Erythroblast (primary cell): ENCODE measurements at regions not wholly inside any gene's neighbourhood (a gene's known extent, or its start where the extent isn't known, plus 50 kb on each side); places are given as distances from the start of the nearest gene placed in this dataset.

Experiments
- GATA1 ChIP-seq: IDR thresholded peaks from 2 replicates; pipeline ENCODE4 v1.6.1; 2011; ENCODE audit warnings: low read depth, mild to moderate bottlenecking, control low read depth, low read length, moderate library complexity
- POLR2A ChIP-seq: IDR thresholded peaks from 2 replicates; pipeline ENCODE4 v1.6.1; 2011; ENCODE audit warnings: mild to moderate bottlenecking, low read length

DNA sequence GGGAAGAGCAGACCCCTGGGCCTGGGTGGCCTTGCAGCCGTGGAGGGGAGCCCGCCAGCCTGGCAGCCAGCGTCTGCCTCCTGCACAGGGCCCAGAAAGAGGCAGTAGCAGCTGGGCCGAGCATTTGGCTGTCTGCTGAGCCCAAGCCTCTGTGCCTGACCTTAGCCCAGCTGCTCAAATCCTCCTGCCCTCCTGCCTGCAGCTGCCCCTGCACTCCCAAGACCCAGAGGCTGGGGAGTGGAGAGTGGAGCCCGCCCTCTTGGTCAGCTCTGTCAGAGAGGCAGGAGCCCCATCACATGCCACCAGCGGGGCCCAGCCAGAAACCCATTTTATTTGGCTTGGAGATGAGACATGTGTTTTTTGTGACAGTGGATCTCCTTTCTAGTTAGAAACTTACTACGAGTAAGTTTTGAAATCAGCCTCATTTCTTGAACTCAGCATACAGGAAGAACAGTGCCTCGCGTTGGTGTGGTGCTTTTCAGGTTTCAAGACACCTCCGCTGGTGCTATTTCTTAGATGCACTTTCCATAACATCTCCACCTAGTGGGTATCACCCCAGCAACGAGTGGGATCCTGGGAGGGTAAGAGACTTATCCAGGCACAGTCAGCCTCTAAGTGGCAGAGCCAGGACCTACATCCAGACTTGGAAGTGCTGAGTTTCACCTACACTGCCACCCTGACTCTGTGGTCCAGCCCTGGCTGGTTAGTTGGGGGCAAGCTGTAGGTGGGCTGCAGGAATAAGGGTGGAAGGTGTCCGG lies 477.1 kb downstream of the RPS24 start:
- TF ChIP-seq GATA1 (no peak), POLR2A (no peak)
